Skin of body (tissue), 1 donor: ENCODE measurements at regions not wholly inside any gene's neighbourhood (a gene's known extent, or its start where the extent isn't known, plus 50 kb on each side); places are given as distances from the start of the nearest gene placed in this dataset.
A peak's percentile ranks its signal among the peaks of the same experiment; 100 is the strongest.

Source experiments
- DNase-seq: peaks from one replicate; lab custom pipeline; 2025; lab: John Stamatoyannopoulos, UW

GRCh38 chr7:84412161-84412969, 217.8 kb upstream of the SEMA3A start:
- no peak for DNase-seq

- DNase-seq: no peak
These were observed 205.1 kb upstream of the SEMA3A start for GRCh38 chr7:84399661-84400060.

GRCh38 chr7:84394219-84394618, 199.6 kb upstream of the SEMA3A start:
- DNase-seq: no peak

GRCh38 chr7:84393786-84394185, 199.2 kb upstream of the SEMA3A start:
- DNase-seq: no peak

GRCh38 chr7:84390845-84391244, 196.3 kb upstream of the SEMA3A start:
- DNase-seq: no peak

GRCh38 chr7:84389242-84389641, 194.7 kb upstream of the SEMA3A start:
- DNase-seq: no peak

- DNase-seq: no peak
These were observed 193.0 kb upstream of the SEMA3A start for GRCh38 chr7:84387595-84387994.

GRCh38 chr7:84384417-84384816, 189.8 kb upstream of the SEMA3A start:
- DNase-seq: no peak

GRCh38 chr7:84379446-84379845, 184.9 kb upstream of the SEMA3A start:
- no peak for DNase-seq

- no peak for DNase-seq
These were observed 178.1 kb upstream of the SEMA3A start for GRCh38 chr7:84372712-84373111.

- no peak for DNase-seq
These were observed 177.6 kb upstream of the SEMA3A start for GRCh38 chr7:84372155-84372621.

- no peak for DNase-seq
These were observed 175.5 kb upstream of the SEMA3A start for GRCh38 chr7:84370114-84370513.

- no peak for DNase-seq
These were observed 173.5 kb upstream of the SEMA3A start for GRCh38 chr7:84368122-84368521.

- no peak for DNase-seq
These were observed 170.1 kb upstream of the SEMA3A start for GRCh38 chr7:84364708-84365107.

- peak; percentile 65 for DNase-seq
These were observed 169.2 kb upstream of the SEMA3A start for GRCh38 chr7:84363741-84364140.

GRCh38 chr7:84362828-84363227, 168.2 kb upstream of the SEMA3A start:
- no peak for DNase-seq

GRCh38 chr7:84362360-84362759, 167.8 kb upstream of the SEMA3A start:
- DNase-seq: no peak

GRCh38 chr7:84354866-84355265, 160.3 kb upstream of the SEMA3A start:
- peak; percentile 78 for DNase-seq

GRCh38 chr7:84354030-84354429, 159.4 kb upstream of the SEMA3A start:
- no peak for DNase-seq

- peak; percentile 41 for DNase-seq
These were observed 144.7 kb upstream of the SEMA3A start for GRCh38 chr7:84339306-84339705.

- DNase-seq: no peak
These were observed 142.8 kb upstream of the SEMA3A start for GRCh38 chr7:84337429-84337828.

GRCh38 chr7:84336766-84337165, 142.2 kb upstream of the SEMA3A start:
- no peak for DNase-seq

GRCh38 chr7:84336303-84336702, 141.7 kb upstream of the SEMA3A start:
- DNase-seq: no peak
